Adrenal gland (tissue), 5 donors: ENCODE measurements at regions not wholly inside any gene's neighbourhood (a gene's known extent, or its start where the extent isn't known, plus 50 kb on each side); places are given as distances from the start of the nearest gene placed in this dataset.

Experiments
- CTCF ChIP-seq, 6 experiments: fragments of 450-650 bp in 4 of 6; fragments of 200-600 bp in 2 of 6; sonication (generic) in 1 of 6; IDR thresholded peaks; 1 replicate in 5 of 6; 2 replicates in 1 of 6; pipeline versions ENCODE4 v1.5.1 to v1.8.0; 2016 to 2021; ENCODE audit warnings: antibody characterized with exemption in 6 of 6, mild to moderate bottlenecking in 2 of 6, moderate library complexity in 1 of 6
- POLR2A ChIP-seq, 2 donors: fragments of 450-650 bp; IDR thresholded peaks; one replicate each; pipeline ENCODE4 v1.6.1; 2017; ENCODE audit warnings: antibody characterized with exemption in 2 of 2, mild to moderate bottlenecking in 2 of 2, moderate library complexity in 1 of 2
- donor health status: DM: no; HTN: no; CAD: no.

- TF ChIP-seq CTCF (IDR thresholded peaks at IDR 0.05) (no peak), POLR2A (IDR thresholded peaks at IDR 0.05) (no peak)
Observed at GRCh38 chr2:58535182-58535581, 294.1 kb upstream of the FANCL start.
